Muscle layer of duodenum (tissue), 2 donors: ENCODE measurements at regions not wholly inside any gene's neighbourhood (a gene's known extent, or its start where the extent isn't known, plus 50 kb on each side); places are given as distances from the start of the nearest gene placed in this dataset.

Experiments used
- H3K27ac ChIP-seq: one replicate; pipeline ENCODE4 v1.7.0; 2013; ENCODE audit warnings: mild to moderate bottlenecking, low read length
- H3K27me3 ChIP-seq: one replicate; pipeline ENCODE4 v1.7.0; 2013; ENCODE audit warnings: low read depth, mild to moderate bottlenecking, control low read depth, low read length
- H3K36me3 ChIP-seq, 2 donors: one replicate each; pipeline ENCODE4 v1.7.0; 2013; ENCODE audit warnings: low read length in 2 of 2, control low read depth in 1 of 2, mild to moderate bottlenecking in 1 of 2; ENCODE audit not compliant: insufficient read depth in 2 of 2, control insufficient read depth in 1 of 2
- H3K4me1 ChIP-seq, 2 donors: one replicate each; pipeline ENCODE4 v1.7.0; 2013; ENCODE audit warnings: low read length in 2 of 2, mild to moderate bottlenecking in 2 of 2, control low read depth in 1 of 2, moderate library complexity in 1 of 2; ENCODE audit not compliant: insufficient read depth in 2 of 2, control insufficient read depth in 1 of 2
- H3K4me3 ChIP-seq, 2 donors: one replicate each; pipeline ENCODE4 v1.7.0; 2013; ENCODE audit warnings: low read length in 2 of 2, low read depth in 1 of 2, mild to moderate bottlenecking in 1 of 2
- H3K9me3 ChIP-seq, 2 donors: one replicate each; pipeline ENCODE4 v1.7.0; 2013; ENCODE audit warnings: low read length in 2 of 2, control low read depth in 1 of 2, mild to moderate bottlenecking in 1 of 2; ENCODE audit not compliant: control insufficient read depth in 1 of 2
- donor health status: healthy.

GRCh38 chr1:14373081-14373758, 225.3 kb upstream of the KAZN start:
- no peaks in the 10 kb centered on the region for H3K36me3 ChIP-seq
- no peak overlapping the region for H3K27ac ChIP-seq
- H3K27me3 ChIP-seq = no peaks in the 10 kb centered on the region
- H3K4me1 ChIP-seq = no peaks in the 10 kb centered on the region
- H3K4me3 ChIP-seq = no peak overlapping the region
- no peaks in the 10 kb centered on the region for H3K9me3 ChIP-seq

DNA sequence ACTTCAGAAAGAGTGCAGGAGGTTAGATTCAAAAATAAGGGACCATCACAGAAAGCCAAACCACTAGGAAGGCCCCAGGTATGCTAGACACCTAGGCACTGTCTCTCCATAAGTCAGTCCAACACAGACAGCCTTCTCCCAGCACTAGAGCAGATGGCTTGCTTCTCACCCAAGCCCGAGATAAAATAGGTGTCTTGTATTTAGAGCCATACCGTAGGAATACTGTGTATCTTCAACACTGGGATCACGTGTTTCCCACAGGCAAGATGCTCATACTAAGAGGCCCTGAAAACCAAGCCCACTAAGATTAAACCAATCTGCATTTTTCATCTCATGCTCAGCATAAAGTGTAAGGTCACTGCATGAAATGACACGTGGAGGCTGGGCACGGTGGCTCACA, 223.3 kb upstream of the KAZN start:
- H3K27me3 ChIP-seq = no peaks in the 10 kb centered on the region
- H3K36me3 ChIP-seq = no peaks in the 10 kb centered on the region
- no peak overlapping the region for H3K27ac ChIP-seq
- H3K9me3 ChIP-seq = peaks cover 0 to 15% of the 10 kb centered on the region in 2 donors
- no peaks in the 10 kb centered on the region for H3K4me1 ChIP-seq
- H3K4me3 ChIP-seq = no peak overlapping the region

- Histone ChIP-seq H3K36me3 (no peaks in the 10 kb centered on the region), H3K4me1 (no peaks in the 10 kb centered on the region), H3K9me3 (peaks cover 5 to 28% of the 10 kb centered on the region in 2 donors), H3K27me3 (no peaks in the 10 kb centered on the region), H3K4me3 (no peak overlapping the region), H3K27ac (no peak overlapping the region)
Measured at GRCh38 chr1:14377386-14377785, 221.1 kb upstream of the KAZN start.

- Histone ChIP-seq H3K27me3 (no peaks in the 10 kb centered on the region), H3K9me3 (peaks cover 5 to 28% of the 10 kb centered on the region in 2 donors), H3K4me3 (no peak overlapping the region), H3K4me1 (no peaks in the 10 kb centered on the region), H3K27ac (no peak overlapping the region), H3K36me3 (no peaks in the 10 kb centered on the region)
Measured at GRCh38 chr1:14380408-14380807, 218.1 kb upstream of the KAZN start.

DNA sequence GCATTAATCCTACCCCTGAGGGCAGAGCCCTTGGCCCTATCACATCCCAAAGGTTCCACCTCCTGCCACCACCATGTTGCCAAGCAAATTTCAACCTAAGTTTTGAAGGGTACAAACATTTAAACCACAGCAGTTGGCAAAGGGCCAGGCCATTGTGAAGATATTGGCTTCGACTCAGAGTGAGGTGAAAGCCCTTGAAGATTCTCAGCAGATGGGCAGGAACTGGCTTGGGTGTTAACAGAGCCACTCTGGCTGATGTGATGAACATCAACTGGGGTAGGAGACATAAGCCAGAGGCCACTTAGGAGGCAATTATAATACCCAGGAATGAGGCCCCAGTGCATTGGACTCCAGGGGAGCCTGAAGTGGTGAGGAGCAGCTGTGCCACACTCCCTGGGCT, 207.7 kb upstream of the KAZN start:
- no peaks in the 10 kb centered on the region for H3K4me1 ChIP-seq
- H3K36me3 ChIP-seq = no peaks in the 10 kb centered on the region
- no peak overlapping the region for H3K4me3 ChIP-seq
- no peaks in the 10 kb centered on the region for H3K27me3 ChIP-seq
- no peaks in the 10 kb centered on the region for H3K9me3 ChIP-seq
- no peak overlapping the region for H3K27ac ChIP-seq

GRCh38 chr1:14392161-14392858, 206.2 kb upstream of the KAZN start:
- Histone ChIP-seq H3K27ac (no peak overlapping the region), H3K4me1 (no peaks in the 10 kb centered on the region), H3K9me3 (no peaks in the 10 kb centered on the region), H3K4me3 (no peak overlapping the region), H3K27me3 (no peaks in the 10 kb centered on the region), H3K36me3 (no peaks in the 10 kb centered on the region)

- H3K36me3 ChIP-seq = no peaks in the 10 kb centered on the region
- no peak overlapping the region for H3K27ac ChIP-seq
- no peaks in the 10 kb centered on the region for H3K9me3 ChIP-seq
- H3K4me1 ChIP-seq = no peaks in the 10 kb centered on the region
- H3K4me3 ChIP-seq = no peak overlapping the region
- no peaks in the 10 kb centered on the region for H3K27me3 ChIP-seq
Measured at GRCh38 chr1:14392859-14393365, 205.6 kb upstream of the KAZN start.

GRCh38 chr1:14396100-14396499, 202.4 kb upstream of the KAZN start:
- H3K27me3 ChIP-seq = no peaks in the 10 kb centered on the region

GRCh38 chr1:14403961-14404645, 194.4 kb upstream of the KAZN start:
- no peak overlapping the region for H3K27ac ChIP-seq
- H3K27me3 ChIP-seq = no peaks in the 10 kb centered on the region
- no peaks in the 10 kb centered on the region for H3K36me3 ChIP-seq
- H3K4me1 ChIP-seq = no peaks in the 10 kb centered on the region
- H3K4me3 ChIP-seq = no peak overlapping the region
- no peaks in the 10 kb centered on the region for H3K9me3 ChIP-seq

More at GRCh38 chr1:14396100-14396499, 202.4 kb upstream of the KAZN start:
- Histone ChIP-seq H3K9me3 (no peaks in the 10 kb centered on the region), H3K4me3 (no peak overlapping the region), H3K27ac (no peak overlapping the region), H3K36me3 (no peaks in the 10 kb centered on the region), H3K4me1 (no peaks in the 10 kb centered on the region)

- no peaks in the 10 kb centered on the region for H3K4me1 ChIP-seq
- no peaks in the 10 kb centered on the region for H3K36me3 ChIP-seq
- no peak overlapping the region for H3K4me3 ChIP-seq
- no peaks in the 10 kb centered on the region for H3K27me3 ChIP-seq
- H3K9me3 ChIP-seq = no peaks in the 10 kb centered on the region
- H3K27ac ChIP-seq = no peak overlapping the region
Measured at GRCh38 chr1:14404862-14405301, 193.6 kb upstream of the KAZN start.

DNA sequence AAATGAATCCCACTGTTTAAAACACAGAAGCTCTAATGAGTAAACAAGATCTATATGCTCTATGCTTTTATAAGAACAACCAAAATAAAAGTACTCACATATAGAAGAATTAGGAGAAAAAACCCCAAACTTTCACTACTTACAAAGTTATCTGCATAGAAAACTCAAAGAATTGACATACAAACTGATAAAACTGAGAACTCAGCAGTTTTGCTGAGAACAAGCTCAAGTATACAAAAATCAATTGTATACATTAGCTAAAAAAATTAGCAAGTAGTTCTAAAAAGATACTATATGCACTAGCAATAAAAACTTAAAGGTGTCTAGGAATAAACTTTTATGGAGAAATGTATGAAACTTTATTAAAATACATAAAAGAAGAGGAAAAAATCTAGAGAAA, 186.2 kb upstream of the KAZN start:
- Histone ChIP-seq H3K9me3 (no peaks in the 10 kb centered on the region), H3K4me3 (no peak overlapping the region), H3K27ac (no peak overlapping the region), H3K36me3 (no peaks in the 10 kb centered on the region), H3K27me3 (no peaks in the 10 kb centered on the region), H3K4me1 (peaks cover 0 to 7% of the 10 kb centered on the region in 2 donors)
